ENCODE measurements at regions not wholly inside any gene's neighbourhood (a gene's known extent, or its start where the extent isn't known, plus 50 kb on each side); places are given as distances from the start of the nearest gene placed in this dataset.
"Not testable (repeated sequence)": the region's sequence is repeated elsewhere in the genome, so short reads cannot be mapped to it uniquely, and the experiment has no call there.

DNA sequence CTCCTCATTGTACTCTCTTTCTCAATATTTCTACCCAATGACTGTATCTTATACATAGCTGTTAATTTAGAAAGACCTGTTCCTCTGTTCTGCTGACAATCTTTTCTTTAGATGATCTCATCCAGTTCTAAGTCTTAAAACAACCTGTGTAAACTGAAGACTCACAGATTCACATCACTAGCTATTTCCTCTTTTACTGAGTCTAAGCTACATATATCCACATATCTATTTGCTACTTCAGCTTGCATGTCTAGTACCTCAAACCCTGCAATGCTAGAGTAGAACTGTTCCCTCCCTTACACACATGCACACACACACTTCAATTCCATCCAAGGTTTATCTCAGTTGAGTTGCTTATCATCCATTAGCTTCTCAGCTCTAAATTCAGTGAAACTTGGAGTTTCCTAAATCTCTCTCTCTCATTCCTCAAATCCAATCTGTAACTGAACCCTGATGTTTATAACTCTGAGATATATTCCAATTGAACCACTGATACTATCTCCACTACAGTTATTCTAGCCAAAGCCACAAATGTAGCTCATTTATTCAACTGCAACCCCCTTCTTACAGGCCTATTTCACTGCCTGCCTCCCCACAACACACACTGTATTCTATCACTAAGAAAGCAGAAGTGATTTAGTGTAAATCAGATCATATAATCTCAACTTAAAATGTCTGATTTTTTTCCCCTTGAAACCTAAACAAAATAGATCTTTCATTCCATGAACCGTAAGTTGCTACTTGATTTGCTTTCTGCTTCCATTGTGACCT is 1036.8 kb upstream of the POT1 start:
- no peak for DNase-seq

DNA sequence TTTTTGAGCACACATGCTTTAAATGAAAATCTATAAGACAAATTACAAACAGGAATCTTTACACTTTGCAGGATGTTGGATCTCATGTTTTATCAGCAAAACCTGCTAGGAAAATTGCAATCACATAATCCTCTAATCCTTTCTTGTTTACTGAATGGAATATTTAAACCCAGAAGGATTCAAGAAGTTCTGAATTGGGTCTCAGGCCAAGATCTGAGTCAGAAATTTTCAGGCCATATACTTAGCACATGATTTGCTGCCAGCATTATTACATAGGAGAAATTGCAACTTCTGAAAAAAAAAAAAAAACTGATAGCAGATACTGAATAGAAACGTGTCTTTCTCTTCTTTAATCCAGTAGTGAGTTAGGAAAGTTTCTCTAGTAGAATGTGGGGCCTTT is 1005.3 kb upstream of the POT1 start:
- DNase-seq, result no peak

DNA sequence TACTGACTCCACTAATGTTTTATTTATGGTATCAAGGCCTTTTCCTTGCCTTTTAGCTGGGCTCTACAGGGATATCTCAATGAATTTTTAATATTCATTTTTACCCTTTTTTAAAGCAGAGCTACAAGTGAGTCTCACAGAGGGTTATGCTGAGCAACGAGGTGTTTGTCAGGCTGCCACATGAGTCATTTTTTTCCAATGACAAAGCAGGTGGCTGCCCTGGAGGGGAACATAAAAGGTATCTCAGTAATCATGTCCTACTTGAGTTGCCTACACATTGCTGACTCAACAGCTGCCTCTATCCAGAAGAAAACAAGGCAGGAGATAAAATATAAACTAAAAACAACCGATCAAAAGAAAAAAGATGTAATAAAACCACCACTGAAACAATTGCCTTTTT is 1004.9 kb upstream of the POT1 start:
- DNase-seq, result no peak

DNA sequence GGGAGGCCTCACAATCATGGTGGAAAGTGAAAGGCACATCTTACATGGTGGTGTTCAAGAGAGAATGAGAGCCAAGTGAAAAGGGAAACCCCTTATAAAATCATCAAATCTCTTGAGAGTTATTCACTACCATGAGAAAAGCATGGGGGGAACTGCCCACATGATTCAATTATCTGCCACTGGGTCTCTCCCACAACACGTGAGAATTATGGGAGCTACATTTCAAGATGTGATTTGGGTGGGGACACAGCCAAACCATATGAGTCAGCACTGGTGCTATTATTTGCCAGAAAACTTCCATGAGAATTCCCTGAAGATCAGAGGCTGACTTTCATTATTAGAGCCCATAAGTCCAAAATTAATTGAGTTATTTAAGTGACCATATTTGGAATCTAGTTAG is 1001.2 kb upstream of the POT1 start:
- no peak for DNase-seq

DNA sequence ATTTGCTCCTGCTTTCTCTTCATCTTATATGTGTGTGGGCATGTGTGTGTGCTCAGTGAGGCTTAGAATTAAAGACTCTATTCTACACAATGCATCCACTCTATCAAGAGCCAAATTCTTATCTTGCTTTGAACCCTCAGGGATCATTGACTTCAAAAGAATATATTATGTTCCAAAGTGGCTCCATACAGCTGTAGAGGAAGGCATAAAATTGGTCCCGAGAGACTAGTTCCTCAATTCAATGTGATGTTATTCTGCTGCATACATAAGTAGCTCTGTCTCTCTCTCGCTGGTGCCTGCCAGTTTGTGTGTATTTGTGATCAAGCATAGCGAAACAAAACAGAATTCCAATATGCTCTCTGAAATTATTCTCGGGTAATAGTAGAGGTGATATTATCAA is 997.9 kb upstream of the POT1 start:
- no peak for DNase-seq

DNA sequence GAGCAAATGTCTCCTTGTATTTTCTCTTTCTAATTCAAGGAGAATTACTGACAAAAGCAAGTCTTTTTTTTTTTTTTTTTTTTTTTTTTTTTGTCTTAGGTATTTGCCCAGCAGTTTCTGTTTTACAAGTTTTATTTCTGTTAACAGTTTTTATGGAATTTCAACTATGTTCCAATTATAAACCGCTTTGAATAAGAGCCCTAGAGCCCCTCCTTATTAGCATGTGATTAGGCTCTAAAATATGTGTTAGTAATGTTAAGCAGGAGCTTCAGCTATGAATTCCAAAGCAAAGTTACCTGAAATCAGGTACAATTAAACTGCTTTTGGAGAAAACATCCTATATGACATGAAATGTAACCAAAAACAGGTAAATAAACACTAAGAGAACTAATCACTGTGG is 997.0 kb upstream of the POT1 start:
- no peak for DNase-seq

DNA sequence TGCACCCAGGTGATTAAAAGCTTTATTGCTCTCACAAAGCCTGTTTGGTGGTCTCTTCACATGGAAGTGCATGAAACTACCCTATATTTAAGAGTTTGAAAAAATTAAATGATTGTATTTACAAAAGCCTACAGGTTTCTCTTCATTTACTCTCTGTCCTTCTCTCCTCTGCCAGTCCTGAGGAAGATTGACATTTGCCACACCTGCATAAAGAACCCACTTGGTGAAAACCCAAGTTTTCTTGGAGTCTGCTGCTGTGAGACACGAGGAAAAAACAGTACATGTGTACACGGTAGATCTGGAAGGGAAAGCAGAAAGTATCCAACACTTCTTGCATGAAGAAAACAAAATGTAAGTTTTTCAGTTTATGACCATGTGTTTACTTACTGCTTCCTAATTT is 994.4 kb upstream of the POT1 start:
- DNase-seq, result no peak

DNA sequence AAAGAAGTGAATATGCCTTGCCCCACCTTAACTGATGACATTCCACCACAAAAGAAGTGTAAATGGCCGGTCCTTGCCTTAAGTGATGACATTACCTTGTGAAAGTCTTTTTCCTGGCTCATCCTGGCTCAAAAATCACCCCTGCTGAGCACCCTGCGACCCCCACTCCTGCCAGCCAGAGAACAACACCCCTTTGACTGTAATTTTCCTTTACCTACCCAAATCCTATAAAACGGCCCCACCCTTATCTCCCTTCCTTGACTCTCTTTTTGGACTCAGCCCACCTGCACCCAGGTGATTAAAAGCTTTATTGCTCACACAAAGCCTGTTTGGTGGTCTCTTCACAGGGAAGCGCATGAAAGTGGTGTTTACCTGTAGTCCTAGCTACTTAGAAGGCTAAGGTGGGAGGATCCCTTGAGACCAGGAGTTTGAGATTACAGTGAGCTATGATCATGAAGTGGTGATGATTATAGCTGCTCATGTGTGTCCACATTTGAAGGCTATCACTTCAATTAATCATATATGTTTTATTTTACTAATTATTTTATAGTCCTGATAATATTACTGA is 985.8 kb upstream of the POT1 start:
- DNase-seq, result not testable (repeated sequence)

DNA sequence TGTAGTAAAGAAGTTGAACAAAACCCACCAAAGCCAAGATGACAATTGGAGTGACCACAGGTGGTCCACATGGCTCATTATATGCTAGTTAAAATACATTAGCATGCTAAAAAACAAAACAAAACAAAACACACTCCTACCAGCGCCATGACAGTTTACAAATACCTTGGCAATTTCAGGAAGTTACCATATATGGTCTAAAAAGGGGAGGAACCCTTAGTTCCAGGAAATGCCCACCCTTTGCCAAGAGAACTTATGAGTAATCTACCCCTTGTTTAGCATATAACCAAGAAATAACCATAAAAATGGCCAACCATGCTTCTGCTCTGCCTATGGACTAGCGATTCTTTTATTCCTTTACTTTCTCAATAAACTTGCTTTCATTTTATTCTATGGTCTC is 979.1 kb upstream of the POT1 start:
- no peak for DNase-seq

DNA sequence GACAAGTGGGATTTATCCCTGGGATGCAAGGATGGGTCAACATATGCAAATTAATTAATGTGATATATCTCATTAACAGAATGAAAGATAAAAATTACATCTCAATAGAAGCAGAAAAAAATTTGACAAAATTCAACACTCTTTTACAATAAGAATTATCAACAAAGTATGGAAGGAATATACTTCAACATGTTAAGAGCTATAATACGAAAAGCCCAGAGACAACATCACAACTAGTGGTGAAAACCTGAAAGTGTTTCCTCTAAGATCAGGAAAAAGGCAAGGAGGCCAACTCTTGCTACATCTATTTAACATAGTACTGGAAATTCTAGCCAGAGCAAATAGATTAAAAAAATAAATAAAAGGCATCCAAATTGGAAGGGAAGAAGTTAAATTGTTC is 970.0 kb upstream of the POT1 start:
- DNase-seq, result no peak

DNA sequence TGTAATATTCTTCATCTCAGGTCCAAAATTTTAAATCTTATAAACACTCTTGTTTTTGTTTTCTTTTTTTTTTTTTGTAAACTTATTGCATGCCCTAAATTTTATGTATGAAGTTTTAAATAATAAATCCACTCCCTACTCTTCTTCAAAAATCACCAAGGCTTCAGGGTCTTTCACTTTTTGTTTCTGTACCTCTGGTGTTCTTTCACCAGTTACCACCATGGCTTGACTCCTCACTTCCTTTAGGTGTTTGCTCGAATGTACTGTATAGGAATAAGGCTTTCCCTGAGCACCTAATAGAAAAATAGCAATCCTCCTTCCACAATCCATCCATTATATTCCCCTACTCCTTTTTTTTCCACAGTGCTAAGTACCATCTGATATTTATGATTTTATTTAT is 962.8 kb upstream of the POT1 start:
- no peak for DNase-seq

DNA sequence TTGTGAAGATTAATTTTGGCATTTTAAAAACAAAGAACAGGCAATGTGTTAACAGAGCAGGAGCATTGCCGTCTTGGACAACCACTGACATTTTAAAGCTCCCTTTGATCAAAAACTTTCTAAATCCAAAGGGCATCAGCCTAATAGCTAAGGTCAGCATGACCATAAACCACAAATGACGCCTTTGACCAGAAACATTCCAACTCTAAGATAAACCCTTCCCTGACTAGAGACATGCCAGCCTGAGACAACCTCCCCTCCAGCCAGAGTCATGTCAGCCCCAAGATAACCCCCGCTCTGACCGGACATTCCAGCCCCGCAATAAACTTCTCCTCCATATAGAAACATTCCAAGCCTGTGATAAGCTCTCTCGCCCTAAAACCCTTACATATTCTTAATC is 949.4 kb upstream of the POT1 start:
- no peak for DNase-seq

DNA sequence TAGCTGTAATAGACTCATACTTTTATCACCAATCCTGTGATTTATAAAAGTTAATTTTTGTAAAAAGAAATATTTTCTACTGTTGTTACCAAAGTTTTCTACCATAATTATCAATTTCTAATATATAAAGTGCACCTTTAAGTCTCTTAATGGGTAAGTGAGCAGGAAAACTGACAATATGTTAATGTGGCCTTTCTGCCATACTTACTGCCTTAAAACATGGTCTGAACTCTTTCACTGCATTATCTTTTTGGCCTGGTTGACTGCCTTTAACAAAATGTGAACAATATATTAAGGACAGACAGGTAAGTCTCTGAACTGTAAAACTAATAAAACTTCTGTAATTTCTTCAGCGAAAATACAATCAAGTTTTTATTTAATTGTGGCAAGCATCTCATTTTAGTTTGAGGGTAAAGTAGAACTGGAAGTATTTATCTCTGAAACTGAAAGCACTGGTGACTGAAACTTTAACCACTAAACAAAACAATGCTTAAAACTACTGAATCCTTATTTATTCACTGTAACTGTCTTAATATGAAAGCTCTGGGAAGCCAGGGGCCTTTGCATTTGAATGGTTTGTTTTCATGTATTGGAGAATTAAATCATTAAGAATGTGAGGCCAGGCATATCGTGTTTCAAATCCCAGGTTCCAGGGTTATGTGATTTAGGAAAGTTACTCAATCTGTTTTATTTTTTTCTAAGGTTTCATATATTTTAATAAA is 948.8 kb upstream of the POT1 start:
- DNase-seq, result no peak

DNA sequence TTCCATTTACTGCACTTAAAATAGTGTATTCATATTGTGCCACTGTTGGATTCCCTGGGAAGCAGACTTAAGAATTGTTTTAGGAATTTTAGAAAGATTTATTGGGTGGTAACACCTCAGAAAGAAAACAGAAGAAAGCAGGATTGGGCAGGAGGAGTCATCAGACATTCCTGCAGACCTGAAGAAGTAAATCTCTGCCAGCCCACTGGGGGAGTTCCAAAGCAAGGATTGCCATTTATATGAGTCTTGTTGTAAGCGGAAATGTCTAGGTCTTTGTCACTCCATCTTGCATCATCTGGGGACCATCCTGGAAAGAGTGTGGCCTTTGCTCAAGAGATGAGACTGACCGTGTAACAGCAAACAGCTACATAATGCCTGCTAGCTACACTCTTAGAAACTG is 947.6 kb upstream of the POT1 start:
- DNase-seq, result no peak

DNA sequence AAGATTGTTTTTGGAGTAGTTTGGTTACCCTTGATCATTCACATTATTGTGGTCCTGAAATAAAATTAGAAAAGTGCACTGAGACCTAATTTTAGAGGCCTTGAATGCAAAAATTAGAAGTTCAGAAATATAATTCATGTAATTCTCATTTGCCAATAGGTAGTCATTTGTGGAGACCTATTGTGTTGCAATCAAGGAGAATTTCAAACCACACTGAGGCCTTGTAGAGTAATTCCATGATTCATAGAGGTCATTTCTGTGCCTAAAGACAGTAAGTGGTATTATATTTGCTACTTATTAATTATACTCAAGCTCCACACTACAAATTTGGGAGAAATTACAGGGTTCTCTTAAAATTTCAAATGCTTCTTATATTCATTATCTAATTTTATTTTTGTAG is 946.8 kb upstream of the POT1 start:
- no peak for DNase-seq

DNA sequence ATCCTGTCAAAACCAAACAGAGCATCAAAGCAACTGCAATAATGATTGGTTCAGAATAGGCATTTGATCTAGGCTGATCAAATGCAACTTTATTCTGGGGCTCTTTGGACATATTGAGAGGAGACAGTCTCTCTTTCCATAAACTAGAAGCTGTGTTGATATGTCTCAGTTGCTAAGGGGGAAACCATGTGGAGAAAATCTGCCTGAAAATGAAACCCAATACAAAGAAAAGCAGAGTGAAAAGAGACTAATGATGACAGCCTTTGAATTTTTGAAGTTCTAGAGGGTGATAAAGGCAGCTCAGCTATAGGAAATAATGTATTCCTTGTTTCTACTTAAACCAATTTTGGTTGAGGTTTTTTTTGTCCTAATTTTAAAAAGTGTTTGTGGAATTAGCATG is 941.8 kb upstream of the POT1 start:
- DNase-seq, result no peak

DNA sequence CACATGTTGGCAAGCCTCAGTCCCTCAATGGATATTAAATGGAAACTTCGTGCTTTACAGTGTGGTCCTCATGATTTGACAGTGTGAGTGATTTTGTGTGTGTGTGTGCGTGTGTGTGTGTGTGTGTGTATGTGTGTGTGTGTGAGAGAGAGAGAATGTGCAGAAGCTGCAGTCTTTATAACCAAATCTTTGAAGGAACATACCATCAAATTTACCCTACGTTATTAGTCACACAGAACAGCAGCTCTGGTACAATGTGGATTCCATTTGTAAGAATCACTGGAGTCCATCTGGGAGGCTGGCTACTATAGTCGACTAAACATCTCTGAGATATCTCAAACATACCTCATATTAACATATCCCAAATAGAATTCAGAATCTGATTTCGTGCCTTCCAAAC is 928.0 kb upstream of the POT1 start:
- DNase-seq, result no peak

DNA sequence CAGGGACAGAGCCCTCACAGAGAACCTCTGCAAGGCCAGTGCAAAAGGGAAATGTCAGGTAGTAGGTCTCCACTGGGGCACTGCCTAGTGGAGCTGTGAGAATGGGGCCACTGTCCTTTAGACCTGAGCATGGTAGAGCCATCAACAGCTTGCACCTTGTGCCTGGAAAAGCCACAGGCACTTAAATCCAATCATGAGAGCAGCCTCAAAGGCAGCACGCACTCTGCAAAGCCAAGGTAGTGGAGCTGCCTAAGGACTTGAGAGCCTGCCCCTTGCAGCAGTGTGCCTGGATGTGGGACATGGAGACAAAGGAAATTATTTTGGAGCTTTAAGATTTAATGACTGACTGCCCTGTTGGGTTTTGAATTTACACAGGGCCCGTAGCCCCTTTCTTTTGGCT is 918.5 kb upstream of the POT1 start:
- DNase-seq, result no peak

DNA sequence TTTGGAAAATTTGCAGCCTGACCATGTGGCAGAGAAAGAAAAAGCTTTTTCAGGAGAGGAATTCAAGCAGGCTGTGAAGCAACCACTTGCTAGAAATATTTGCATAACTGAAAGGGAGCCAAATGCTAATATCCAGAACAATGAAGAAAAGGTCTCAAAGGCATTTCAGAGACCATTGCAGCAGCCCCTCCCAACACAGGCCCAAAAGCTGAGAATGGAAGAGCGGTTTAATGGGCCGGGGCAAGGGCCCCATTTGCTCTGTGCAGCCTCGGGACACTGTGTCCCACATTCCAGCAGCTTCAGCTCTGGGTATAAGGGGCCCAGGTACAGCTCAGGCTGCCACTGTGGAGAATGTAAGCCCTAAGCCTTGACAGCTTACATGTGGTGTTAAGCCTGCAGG is 918.1 kb upstream of the POT1 start:
- no peak for DNase-seq

DNA sequence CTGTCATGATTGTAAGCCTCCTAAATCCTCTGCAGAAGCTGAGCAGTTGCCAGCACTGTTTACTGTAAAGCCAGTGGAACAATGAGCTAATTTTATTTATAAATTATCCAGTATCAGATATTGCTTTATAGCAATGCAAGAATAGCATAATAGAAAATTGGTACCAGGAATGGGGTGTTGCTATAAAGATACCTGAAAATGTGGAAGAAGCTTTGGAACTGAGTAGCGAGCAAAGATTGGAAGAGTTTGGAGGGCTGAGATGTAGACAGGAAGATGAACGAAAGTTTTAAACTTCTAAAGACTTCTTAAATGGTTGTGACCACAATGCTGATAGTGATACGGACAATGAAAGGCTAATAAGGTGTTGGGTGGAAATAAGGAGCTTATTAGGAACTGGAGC is 917.4 kb upstream of the POT1 start:
- DNase-seq, result no peak

DNA sequence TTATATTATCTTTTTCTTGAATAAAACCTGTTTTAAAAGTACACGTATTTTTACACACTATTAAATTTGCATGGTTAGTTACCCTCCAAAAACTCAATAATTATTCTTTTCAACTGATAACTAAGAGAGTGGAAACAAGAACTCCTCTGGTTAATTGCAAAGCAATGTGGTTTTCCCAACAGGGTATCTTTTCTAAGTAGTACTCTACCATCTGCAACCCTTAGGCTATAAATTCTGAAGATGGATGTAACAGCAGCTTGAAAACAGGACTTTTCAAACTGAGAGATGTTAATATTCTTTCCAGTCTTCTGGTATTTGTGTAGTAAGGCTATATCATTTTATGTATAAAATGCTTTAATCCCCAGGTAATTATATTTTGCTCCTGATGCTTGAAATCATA is 916.1 kb upstream of the POT1 start:
- DNase-seq, result no peak

DNA sequence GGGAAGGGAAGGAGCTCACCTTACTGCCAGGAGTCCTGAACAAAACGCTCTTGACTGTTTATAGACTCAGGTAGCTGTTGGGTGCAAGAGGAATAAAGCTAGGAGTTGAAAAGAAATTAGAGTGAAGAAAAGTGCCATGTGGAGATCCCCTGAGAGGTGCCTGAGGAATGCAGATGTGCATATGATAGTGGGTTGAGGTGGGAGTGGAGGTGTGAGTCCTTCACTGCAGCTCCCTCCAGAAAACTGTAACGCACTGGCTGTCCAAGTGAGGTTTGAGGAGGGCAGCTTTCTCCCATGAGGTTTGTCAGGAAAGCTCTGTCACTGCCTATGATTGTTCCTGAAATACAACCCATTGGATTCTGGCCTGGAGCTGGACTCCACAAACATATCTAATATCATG is 904.8 kb upstream of the POT1 start:
- no peak for DNase-seq

DNA sequence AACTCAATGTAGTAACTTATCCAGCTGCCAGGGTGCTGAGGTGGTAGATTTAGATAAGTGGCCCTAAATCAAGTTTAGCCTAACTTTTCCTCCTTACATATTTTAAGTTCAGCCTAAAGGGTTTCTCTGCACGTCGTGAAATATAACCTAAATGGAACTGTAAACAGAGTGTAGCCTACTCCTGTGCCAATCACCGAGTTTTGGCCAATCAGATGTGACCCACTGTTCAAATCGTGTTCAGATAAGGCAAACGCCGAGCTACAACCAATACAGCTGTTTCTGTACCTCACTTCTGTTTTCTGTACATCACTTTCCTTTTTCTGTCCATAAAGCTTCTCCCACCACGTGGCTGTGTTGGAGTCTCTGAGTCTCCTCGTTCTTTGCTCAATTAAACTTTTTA is 904.2 kb upstream of the POT1 start:
- DNase-seq, result no peak

DNA sequence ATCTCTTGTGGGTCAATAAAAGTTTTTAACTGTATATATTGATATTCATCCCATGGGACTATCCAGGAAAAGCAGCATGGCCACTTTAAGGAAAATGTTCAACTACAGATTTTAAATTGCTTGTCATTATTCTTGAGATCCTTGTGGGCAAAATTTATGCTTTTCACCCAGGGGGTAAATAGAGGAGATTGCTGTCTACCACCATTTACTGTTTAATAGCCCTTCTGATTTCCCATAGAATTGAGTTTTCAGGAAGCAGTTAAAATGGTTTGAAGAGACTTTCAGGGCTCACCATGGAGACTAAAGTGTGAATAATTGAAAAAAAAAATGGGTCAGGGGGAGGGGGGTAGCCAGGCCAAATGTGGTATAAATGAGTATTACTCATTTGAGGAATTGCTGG is 901.1 kb upstream of the POT1 start:
- DNase-seq, result no peak

Data from SIG-M5 (cell line).